ENCODE measurements at regions not wholly inside any gene's neighbourhood (a gene's known extent, or its start where the extent isn't known, plus 50 kb on each side); places are given as distances from the start of the nearest gene placed in this dataset.

GRCh38 chr18:44245019-44245418 lies 435.7 kb upstream of the SETBP1 start:
- DNase-seq = no peak

GRCh38 chr18:44246001-44246400 lies 434.7 kb upstream of the SETBP1 start:
- no peak for DNase-seq

- no peak for DNase-seq
Measured at GRCh38 chr18:44258086-44258485, 422.6 kb upstream of the SETBP1 start.

GRCh38 chr18:44258576-44258975 lies 422.1 kb upstream of the SETBP1 start:
- DNase-seq = no peak

- DNase-seq = no peak
Measured at GRCh38 chr18:44259610-44260009, 421.1 kb upstream of the SETBP1 start.

- DNase-seq = no peak
Measured at GRCh38 chr18:44265437-44265836, 415.3 kb upstream of the SETBP1 start.

GRCh38 chr18:44273298-44273697 lies 407.4 kb upstream of the SETBP1 start:
- DNase-seq = no peak

- no peak for DNase-seq
Measured at GRCh38 chr18:44280479-44280878, 400.2 kb upstream of the SETBP1 start.

- no peak for DNase-seq
Measured at GRCh38 chr18:44286049-44286448, 394.6 kb upstream of the SETBP1 start.

- DNase-seq = no peak
Measured at GRCh38 chr18:44290366-44290977, 390.2 kb upstream of the SETBP1 start.

- no peak for DNase-seq
Measured at GRCh38 chr18:44298566-44298965, 382.1 kb upstream of the SETBP1 start.

GRCh38 chr18:44309185-44309584 lies 371.5 kb upstream of the SETBP1 start:
- DNase-seq = peak; percentile 61

- no peak for DNase-seq
Measured at GRCh38 chr18:44320619-44321460, 359.8 kb upstream of the SETBP1 start.

GRCh38 chr18:44321868-44322590 lies 358.7 kb upstream of the SETBP1 start:
- no peak for DNase-seq

GRCh38 chr18:44323125-44323524 lies 357.6 kb upstream of the SETBP1 start:
- no peak for DNase-seq

- DNase-seq = no peak
Measured at GRCh38 chr18:44324361-44324760, 356.3 kb upstream of the SETBP1 start.

- peak; percentile 61 for DNase-seq
Measured at GRCh38 chr18:44325903-44326635, 354.6 kb upstream of the SETBP1 start.

- DNase-seq = no peak
Measured at GRCh38 chr18:44331656-44332570, 348.8 kb upstream of the SETBP1 start.

GRCh38 chr18:44341759-44342158 lies 338.9 kb upstream of the SETBP1 start:
- no peak for DNase-seq

- no peak for DNase-seq
Measured at GRCh38 chr18:44342162-44342561, 338.5 kb upstream of the SETBP1 start.

- no peak for DNase-seq
Measured at GRCh38 chr18:44342946-44343345, 337.7 kb upstream of the SETBP1 start.

- no peak for DNase-seq
Measured at GRCh38 chr18:44343570-44343969, 337.1 kb upstream of the SETBP1 start.
